GM18873 (cell line): ENCODE measurements at regions not wholly inside any gene's neighbourhood (a gene's known extent, or its start where the extent isn't known, plus 50 kb on each side); places are given as distances from the start of the nearest gene placed in this dataset.
"Not testable (repeated sequence)": the region's sequence is repeated elsewhere in the genome, so short reads cannot be mapped to it uniquely, and the experiment has no call there.

Experiments used
- ATAC-seq: cut with Tn5 transposase; IDR thresholded peaks from one replicate; pipeline ENCODE4 v1.9.1; 2021; ENCODE audit warnings: mild to moderate bottlenecking, moderate library complexity, moderate number of reproducible peaks; ENCODE audit not compliant: unreplicated experiment, low FRiP score

DNA sequence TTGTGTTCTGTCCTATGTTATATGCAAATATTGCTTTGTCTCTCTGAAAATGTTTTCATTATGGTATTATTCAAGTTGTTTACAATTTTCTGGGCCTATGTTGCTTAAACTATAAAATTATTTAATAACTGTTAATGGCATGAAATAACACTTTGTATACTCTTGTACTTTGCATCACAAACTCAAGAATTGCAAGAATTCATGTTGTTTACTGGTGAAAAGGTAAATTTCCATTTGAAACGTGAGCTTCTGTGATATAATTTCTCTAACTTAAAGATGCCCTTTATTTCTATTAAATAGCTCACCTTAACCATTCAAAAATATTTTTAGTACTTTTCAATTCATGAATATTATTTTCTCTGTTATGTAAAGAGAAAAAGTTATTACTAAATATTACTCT is 1504.2 kb downstream of the SUCLG1 start:
- no peak for ATAC-seq

DNA sequence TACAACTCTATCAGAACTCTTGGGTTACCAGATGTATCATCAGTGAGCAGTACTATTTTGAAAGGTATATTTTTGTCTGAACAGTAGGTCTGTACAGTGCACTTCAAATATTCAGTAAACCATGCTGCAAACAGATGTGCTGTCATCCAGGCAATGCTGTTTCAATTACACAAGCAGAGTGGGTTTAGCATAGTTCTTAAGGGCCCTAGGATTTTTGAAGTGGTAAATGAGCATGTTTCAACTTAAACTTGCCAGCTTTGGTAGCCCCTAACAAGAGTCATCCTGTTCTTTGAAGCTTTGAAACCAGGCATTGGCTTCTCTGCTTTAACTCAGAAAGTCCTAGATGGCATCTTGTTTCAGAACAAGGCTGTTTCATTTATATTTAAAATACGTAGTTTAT is 1519.9 kb downstream of the SUCLG1 start:
- no peak for ATAC-seq

- ATAC-seq: not testable (repeated sequence)
These were observed 1520.7 kb downstream of the SUCLG1 start for GRCh38 chr2:82938321-82938845.

DNA sequence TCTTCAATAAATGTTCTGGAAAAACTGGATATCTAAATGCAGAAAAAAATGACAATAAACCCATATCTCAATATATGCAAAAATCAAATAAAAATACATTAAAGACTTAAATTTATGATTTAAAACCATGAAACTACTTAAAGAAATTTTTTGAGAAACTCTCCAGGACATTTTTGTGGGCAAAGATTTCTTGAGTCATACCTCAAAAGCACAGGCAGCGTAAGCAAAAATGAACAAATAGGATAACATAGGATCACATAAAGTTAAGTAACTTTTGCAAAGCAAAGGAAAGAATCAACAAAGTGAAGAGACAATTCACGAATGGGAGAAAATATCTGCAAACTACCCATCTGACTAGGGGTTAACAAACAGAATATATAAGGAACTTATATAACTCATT is 1545.5 kb downstream of the SUCLG1 start:
- no peak for ATAC-seq

DNA sequence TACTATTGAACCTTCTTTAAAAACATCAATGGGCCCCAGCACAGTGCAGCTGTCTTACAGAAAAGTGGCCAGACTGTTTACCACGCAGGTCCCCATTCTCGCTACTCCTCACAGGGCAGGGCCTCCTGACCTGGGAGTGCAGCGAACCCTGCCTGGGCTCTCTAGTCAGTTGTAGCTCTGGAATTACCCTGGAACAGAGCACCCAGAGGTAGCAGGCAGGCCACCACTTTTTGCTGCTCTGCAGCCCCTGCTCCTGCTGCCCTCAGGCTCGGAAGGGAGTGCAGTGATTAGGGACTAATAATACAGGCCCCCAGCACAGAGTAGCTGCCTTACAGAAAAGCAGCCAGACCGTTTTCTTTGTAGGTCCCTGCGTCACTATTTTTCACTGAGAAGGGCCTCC is 1563.0 kb downstream of the SUCLG1 start:
- no peak for ATAC-seq

DNA sequence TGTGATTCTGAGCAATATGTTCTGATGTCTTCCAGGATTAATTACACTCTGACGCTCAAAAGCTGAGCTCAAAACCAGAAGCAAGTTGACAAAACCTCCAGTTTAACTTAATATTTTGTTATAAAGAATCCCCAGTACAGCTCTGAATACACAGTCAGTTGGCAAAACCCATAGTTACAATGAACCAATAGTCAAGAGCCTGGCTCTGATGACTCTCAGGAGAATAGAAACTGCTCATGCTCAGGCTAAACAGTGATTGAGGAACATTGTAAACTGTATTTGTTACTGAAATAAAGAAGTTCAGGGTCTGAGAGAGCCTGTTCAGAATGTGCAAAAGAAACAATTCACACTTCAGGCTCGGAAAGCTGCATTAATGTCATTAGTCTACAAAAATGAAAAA is 1565.9 kb downstream of the SUCLG1 start:
- ATAC-seq: no peak

GRCh38 chr2:82879803-82880202 is 1579.3 kb downstream of the SUCLG1 start:
- no peak for ATAC-seq

GRCh38 chr2:82875858-82876257 is 1583.2 kb downstream of the SUCLG1 start:
- no peak for ATAC-seq

DNA sequence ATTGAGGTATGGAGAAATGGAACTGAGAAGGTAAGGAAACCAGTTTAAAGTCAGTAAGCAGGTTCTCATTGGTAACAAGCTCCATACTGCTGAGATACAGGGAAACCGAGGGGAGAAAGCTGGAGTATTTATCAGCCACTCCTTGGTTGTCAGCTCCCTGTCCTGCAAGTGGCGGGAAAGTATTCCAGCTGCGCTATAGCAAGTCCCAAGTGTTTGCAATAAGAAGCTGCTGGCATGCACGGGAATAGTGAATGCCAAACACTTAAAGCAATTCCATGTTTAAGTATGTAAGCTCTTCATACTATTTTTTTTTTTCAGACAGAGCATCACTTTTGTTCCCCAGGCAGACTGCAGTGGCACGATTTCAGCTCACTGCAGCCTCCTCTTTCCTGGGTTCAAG is 1601.1 kb downstream of the SUCLG1 start:
- no peak for ATAC-seq

- no peak for ATAC-seq
These were observed 1605.8 kb downstream of the SUCLG1 start for GRCh38 chr2:82853299-82853698.

DNA sequence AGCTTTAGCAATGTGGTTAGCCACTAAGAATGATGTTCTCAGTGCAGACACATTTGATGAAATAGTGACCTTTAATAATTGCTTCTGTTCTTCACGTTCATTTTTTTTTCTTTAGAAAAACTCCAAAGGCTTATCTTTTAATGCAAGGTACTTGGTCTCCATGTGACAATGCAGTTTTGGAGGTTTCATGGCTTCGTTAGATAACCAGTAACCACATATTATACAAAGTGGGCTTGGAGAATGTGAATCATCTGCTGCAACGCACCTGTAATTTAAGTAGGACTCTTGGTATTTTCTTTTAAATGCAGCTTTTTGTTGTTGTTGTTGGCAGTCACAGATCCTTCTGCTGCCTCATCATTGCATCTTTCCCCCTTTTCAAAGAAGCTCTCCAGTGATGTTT is 1606.3 kb downstream of the SUCLG1 start:
- ATAC-seq: no peak

GRCh38 chr2:82848285-82848684 is 1610.8 kb downstream of the SUCLG1 start:
- no peak for ATAC-seq

- ATAC-seq: no peak
These were observed 1620.0 kb downstream of the SUCLG1 start for GRCh38 chr2:82839036-82839435.

- no peak for ATAC-seq
These were observed 1621.3 kb downstream of the SUCLG1 start for GRCh38 chr2:82837588-82838304.

GRCh38 chr2:82834893-82835292 is 1624.2 kb downstream of the SUCLG1 start:
- ATAC-seq: no peak

DNA sequence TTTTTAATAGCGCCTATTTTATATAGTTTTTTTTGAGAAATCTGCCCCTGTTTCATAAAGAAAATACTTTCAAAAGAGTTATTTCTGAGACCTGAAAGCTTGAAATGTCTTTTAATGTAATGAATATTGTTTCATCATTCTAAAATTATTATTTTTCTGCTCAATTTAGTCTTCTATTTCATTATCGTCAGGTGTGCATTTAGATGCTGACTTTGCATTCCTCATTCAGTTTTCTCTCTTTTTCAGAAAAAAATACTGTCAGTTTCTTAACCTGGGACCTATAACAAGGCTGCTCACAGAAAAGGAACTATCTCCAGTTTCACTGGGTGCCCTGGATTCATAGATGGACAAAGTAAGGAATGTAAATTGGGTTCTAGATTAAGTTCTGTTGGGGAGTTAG is 1631.7 kb downstream of the SUCLG1 start:
- no peak for ATAC-seq

DNA sequence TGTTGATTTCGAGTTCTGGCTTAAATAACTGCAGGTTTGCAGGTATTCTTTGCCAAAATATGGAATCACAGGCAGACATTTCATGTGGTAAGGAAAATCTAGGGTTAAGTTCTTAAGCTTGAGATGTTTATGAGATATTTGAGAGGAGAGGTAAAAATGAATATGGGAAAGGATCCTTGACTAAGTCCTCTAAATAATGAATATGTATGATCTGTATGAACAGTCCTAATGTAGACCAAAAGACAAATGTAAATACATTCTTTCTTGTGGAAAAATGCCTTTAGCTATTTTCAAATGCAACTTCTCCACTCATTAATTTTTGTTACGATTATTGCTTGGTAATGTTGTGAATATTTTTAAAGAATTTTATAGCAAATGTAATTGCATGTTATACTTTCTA is 1632.6 kb downstream of the SUCLG1 start:
- no peak for ATAC-seq

GRCh38 chr2:82825410-82826090 is 1633.5 kb downstream of the SUCLG1 start:
- ATAC-seq: no peak

DNA sequence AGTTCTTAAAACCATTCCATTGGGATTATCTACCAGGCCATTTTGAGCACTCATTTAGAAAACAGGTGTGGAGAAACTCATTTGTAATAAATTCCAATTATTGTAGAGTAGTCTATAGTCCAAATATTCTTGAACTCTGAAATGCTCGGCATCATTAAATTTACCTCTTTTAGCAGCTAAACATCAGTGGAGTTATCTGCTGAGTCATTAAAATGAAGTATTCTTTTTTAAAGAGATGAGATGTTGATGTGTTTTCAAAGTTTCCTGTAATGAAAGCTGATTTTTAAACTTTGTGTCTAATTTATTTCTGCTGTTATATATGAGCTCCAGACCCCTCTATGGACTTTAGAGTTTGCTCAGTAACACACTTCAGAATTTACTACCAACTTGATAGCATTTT is 1635.2 kb downstream of the SUCLG1 start:
- no peak for ATAC-seq

DNA sequence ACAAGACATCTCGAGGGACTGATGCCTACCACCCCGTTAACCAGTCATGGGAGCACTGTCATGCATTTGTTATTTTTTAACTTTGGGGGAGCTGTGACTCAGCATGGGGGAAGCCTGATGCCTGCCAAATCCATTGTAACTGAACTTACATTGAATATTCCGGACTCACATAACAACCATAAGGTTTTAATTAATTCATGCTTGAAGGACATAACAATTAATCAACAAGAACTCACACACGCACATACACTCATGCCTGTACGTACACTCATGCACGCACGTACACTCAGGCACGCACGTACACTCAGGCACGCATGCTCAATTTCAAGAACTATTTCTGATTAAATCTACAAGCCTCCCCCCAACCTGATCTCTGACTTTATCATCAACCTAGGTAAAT is 1639.1 kb downstream of the SUCLG1 start:
- ATAC-seq: no peak

- no peak for ATAC-seq
These were observed 1644.9 kb downstream of the SUCLG1 start for GRCh38 chr2:82814146-82814545.

- no peak for ATAC-seq
These were observed 1647.1 kb downstream of the SUCLG1 start for GRCh38 chr2:82811946-82812345.
